Type B pancreatic cell (in vitro differentiated cells): ENCODE measurements at regions not wholly inside any gene's neighbourhood (a gene's known extent, or its start where the extent isn't known, plus 50 kb on each side); places are given as distances from the start of the nearest gene placed in this dataset.

ENCODE experiments used
- DNase-seq: peaks from one replicate; pipeline ENCODE4 v3.0.0; 2021; ENCODE audit warnings: mixed read lengths; ENCODE audit not compliant: unreplicated experiment; ENCODE audit errors: extremely low spot score
- H3K27ac Mint-ChIP-seq: 2 replicates; pipeline ENCODE4 v1.8.0; 2021; ENCODE audit warnings: mild to moderate bottlenecking, mixed read lengths
- H3K27me3 Mint-ChIP-seq: 2 replicates; pipeline ENCODE4 v1.8.0; 2021; ENCODE audit warnings: mixed read lengths
- H3K36me3 Mint-ChIP-seq: 2 replicates; pipeline ENCODE4 v1.8.0; 2021; ENCODE audit warnings: mixed read lengths
- H3K4me1 Mint-ChIP-seq: one replicate; pipeline ENCODE4 v1.8.0; 2021; ENCODE audit warnings: mixed read lengths; ENCODE audit not compliant: unreplicated experiment
- H3K4me3 Mint-ChIP-seq: 2 replicates; pipeline ENCODE4 v1.8.0; 2021; ENCODE audit warnings: mild to moderate bottlenecking, mixed read lengths
- H3K9me3 Mint-ChIP-seq: 2 replicates; pipeline ENCODE4 v1.8.0; 2021; ENCODE audit warnings: mixed read lengths
- CTCF ChIP-seq: fragments of 200-600 bp; sonication (generic); conservative IDR thresholded peaks from 2 replicates; pipeline ENCODE4 v1.5.0; 2021; ENCODE audit warnings: antibody characterized with exemption, mild to moderate bottlenecking

GRCh38 chr4:18635531-18635930 lies 614.0 kb upstream of the LCORL start:
- H3K4me3 Mint-ChIP-seq: no peak overlapping the region
- no peak overlapping the region for H3K27ac Mint-ChIP-seq
- H3K36me3 Mint-ChIP-seq: no peaks in the 10 kb centered on the region
- no peak for TF ChIP-seq CTCF
- no peaks in the 10 kb centered on the region for H3K9me3 Mint-ChIP-seq
- peaks cover 25% of the 10 kb centered on the region for H3K4me1 Mint-ChIP-seq
- peaks cover 4% of the 10 kb centered on the region for H3K27me3 Mint-ChIP-seq
- no peak for DNase-seq

- no peak for DNase-seq
- Mint-ChIP-seq H3K9me3 (no peaks in the 10 kb centered on the region), H3K4me3 (no peak overlapping the region), H3K4me1 (peaks cover 20% of the 10 kb centered on the region), H3K36me3 (no peaks in the 10 kb centered on the region), H3K27ac (no peak overlapping the region), H3K27me3 (peaks cover 4% of the 10 kb centered on the region)
- no peak for TF ChIP-seq CTCF
These were observed 610.0 kb upstream of the LCORL start for GRCh38 chr4:18631586-18631985.

GRCh38 chr4:18630218-18631110 lies 608.9 kb upstream of the LCORL start:
- Mint-ChIP-seq H3K27ac (no peak overlapping the region), H3K27me3 (peaks cover 4% of the 10 kb centered on the region), H3K4me3 (no peak overlapping the region), H3K4me1 (peaks cover 12% of the 10 kb centered on the region), H3K36me3 (no peaks in the 10 kb centered on the region), H3K9me3 (no peaks in the 10 kb centered on the region)
- no peak for DNase-seq
- TF ChIP-seq CTCF: no peak

GRCh38 chr4:18627447-18628005 lies 606.0 kb upstream of the LCORL start:
- Mint-ChIP-seq H3K9me3 (no peaks in the 10 kb centered on the region), H3K36me3 (no peaks in the 10 kb centered on the region), H3K27ac (no peak overlapping the region), H3K4me3 (no peak overlapping the region), H3K27me3 (no peaks in the 10 kb centered on the region), H3K4me1 (peaks cover 7% of the 10 kb centered on the region)
- no peak for TF ChIP-seq CTCF
- no peak for DNase-seq

GRCh38 chr4:18626996-18627395 lies 605.4 kb upstream of the LCORL start:
- Mint-ChIP-seq H3K4me1 (peaks cover 7% of the 10 kb centered on the region), H3K9me3 (no peaks in the 10 kb centered on the region), H3K27ac (no peak overlapping the region), H3K4me3 (no peak overlapping the region), H3K36me3 (no peaks in the 10 kb centered on the region), H3K27me3 (no peaks in the 10 kb centered on the region)
- TF ChIP-seq CTCF: no peak
- DNase-seq: no peak
